ENCODE measurements at regions not wholly inside any gene's neighbourhood (a gene's known extent, or its start where the extent isn't known, plus 50 kb on each side); places are given as distances from the start of the nearest gene placed in this dataset.

GRCh38 chr9:126561582-126561981 is 52.1 kb upstream of the LMX1B start:
- TF ChIP-seq EZH2 (IDR thresholded peaks at IDR 0.05; ENCODE audit: insufficient read depth, poor library complexity, severe bottlenecking) (no peak), EZH2phosphoT487 (IDR thresholded peaks at IDR 0.05; ENCODE audit: insufficient read depth, low read depth) (no peak)
